ENCODE measurements at regions not wholly inside any gene's neighbourhood (a gene's known extent, or its start where the extent isn't known, plus 50 kb on each side); places are given as distances from the start of the nearest gene placed in this dataset.
"Not testable (repeated sequence)": the region's sequence is repeated elsewhere in the genome, so short reads cannot be mapped to it uniquely, and the experiment has no call there.

GRCh38 chr1:245102149-245102548, 52.6 kb upstream of the KIF26B start:
- not testable (repeated sequence) for H3K4me1 Mint-ChIP-seq (ENCODE audit: low read depth); H3K36me3 Mint-ChIP-seq; H3K27ac Mint-ChIP-seq; H3K9me3 Mint-ChIP-seq (ENCODE audit: low read depth); H3K4me3 Mint-ChIP-seq; H3K27me3 Mint-ChIP-seq

- Mint-ChIP-seq H3K36me3 (no peaks in the 10 kb centered on the region), H3K27ac (no peak overlapping the region), H3K4me1 (ENCODE audit: low read depth) (no peaks in the 10 kb centered on the region), H3K27me3 (no peaks in the 10 kb centered on the region), H3K9me3 (ENCODE audit: low read depth) (no peaks in the 10 kb centered on the region), H3K4me3 (no peak overlapping the region)
These were observed 55.4 kb upstream of the KIF26B start for GRCh38 chr1:245099401-245099800.

GRCh38 chr1:245098924-245099323, 55.9 kb upstream of the KIF26B start:
- Mint-ChIP-seq H3K4me3 (no peak overlapping the region), H3K9me3 (ENCODE audit: low read depth) (no peaks in the 10 kb centered on the region), H3K36me3 (no peaks in the 10 kb centered on the region), H3K4me1 (ENCODE audit: low read depth) (no peaks in the 10 kb centered on the region), H3K27ac (no peak overlapping the region), H3K27me3 (no peaks in the 10 kb centered on the region)

GRCh38 chr1:245096311-245097066, 58.3 kb upstream of the KIF26B start:
- no peaks in the 10 kb centered on the region for H3K4me1 Mint-ChIP-seq (ENCODE audit: low read depth)

GRCh38 chr1:245095903-245096302, 58.9 kb upstream of the KIF26B start:
- H3K27me3 Mint-ChIP-seq = no peaks in the 10 kb centered on the region
- H3K9me3 Mint-ChIP-seq (ENCODE audit: low read depth) = no peaks in the 10 kb centered on the region
- H3K4me3 Mint-ChIP-seq = no peak overlapping the region
- no peaks in the 10 kb centered on the region for H3K4me1 Mint-ChIP-seq (ENCODE audit: low read depth)
- H3K36me3 Mint-ChIP-seq = no peaks in the 10 kb centered on the region
- H3K27ac Mint-ChIP-seq = no peak overlapping the region

More at GRCh38 chr1:245096311-245097066, 58.3 kb upstream of the KIF26B start:
- Mint-ChIP-seq H3K27me3 (no peaks in the 10 kb centered on the region), H3K27ac (no peak overlapping the region), H3K4me3 (no peak overlapping the region), H3K9me3 (ENCODE audit: low read depth) (no peaks in the 10 kb centered on the region), H3K36me3 (no peaks in the 10 kb centered on the region)

- H3K9me3 Mint-ChIP-seq (ENCODE audit: low read depth) = no peaks in the 10 kb centered on the region
- H3K4me1 Mint-ChIP-seq (ENCODE audit: low read depth) = no peaks in the 10 kb centered on the region
- no peak overlapping the region for H3K4me3 Mint-ChIP-seq
- H3K27me3 Mint-ChIP-seq = no peaks in the 10 kb centered on the region
- no peak overlapping the region for H3K27ac Mint-ChIP-seq
- H3K36me3 Mint-ChIP-seq = no peaks in the 10 kb centered on the region
These were observed 59.8 kb upstream of the KIF26B start for GRCh38 chr1:245094954-245095353.

GRCh38 chr1:245094092-245094491, 60.7 kb upstream of the KIF26B start:
- H3K4me3 Mint-ChIP-seq = no peak overlapping the region
- H3K27ac Mint-ChIP-seq = no peak overlapping the region
- H3K36me3 Mint-ChIP-seq = no peaks in the 10 kb centered on the region
- H3K27me3 Mint-ChIP-seq = no peaks in the 10 kb centered on the region
- no peaks in the 10 kb centered on the region for H3K4me1 Mint-ChIP-seq (ENCODE audit: low read depth)
- H3K9me3 Mint-ChIP-seq (ENCODE audit: low read depth) = no peaks in the 10 kb centered on the region

- Mint-ChIP-seq H3K4me1 (ENCODE audit: low read depth) (no peaks in the 10 kb centered on the region), H3K27ac (no peak overlapping the region), H3K27me3 (no peaks in the 10 kb centered on the region), H3K36me3 (no peaks in the 10 kb centered on the region), H3K4me3 (no peak overlapping the region), H3K9me3 (ENCODE audit: low read depth) (no peaks in the 10 kb centered on the region)
These were observed 62.2 kb upstream of the KIF26B start for GRCh38 chr1:245092638-245092976.

- Mint-ChIP-seq H3K36me3 (no peaks in the 10 kb centered on the region), H3K4me1 (ENCODE audit: low read depth) (no peaks in the 10 kb centered on the region), H3K27ac (no peak overlapping the region), H3K9me3 (ENCODE audit: low read depth) (no peaks in the 10 kb centered on the region), H3K4me3 (no peak overlapping the region), H3K27me3 (no peaks in the 10 kb centered on the region)
These were observed 62.8 kb upstream of the KIF26B start for GRCh38 chr1:245091818-245092637.

GRCh38 chr1:245091171-245091621, 63.6 kb upstream of the KIF26B start:
- Mint-ChIP-seq H3K27ac (no peak overlapping the region), H3K27me3 (no peaks in the 10 kb centered on the region), H3K4me3 (no peak overlapping the region), H3K9me3 (ENCODE audit: low read depth) (no peaks in the 10 kb centered on the region), H3K36me3 (no peaks in the 10 kb centered on the region), H3K4me1 (ENCODE audit: low read depth) (no peaks in the 10 kb centered on the region)

GRCh38 chr1:245090491-245091090, 64.2 kb upstream of the KIF26B start:
- H3K36me3 Mint-ChIP-seq = no peaks in the 10 kb centered on the region
- no peak overlapping the region for H3K4me3 Mint-ChIP-seq
- no peaks in the 10 kb centered on the region for H3K9me3 Mint-ChIP-seq (ENCODE audit: low read depth)
- no peak overlapping the region for H3K27ac Mint-ChIP-seq
- no peaks in the 10 kb centered on the region for H3K27me3 Mint-ChIP-seq
- no peaks in the 10 kb centered on the region for H3K4me1 Mint-ChIP-seq (ENCODE audit: low read depth)

- Mint-ChIP-seq H3K36me3 (peaks cover 3% of the 10 kb centered on the region), H3K4me3 (no peak overlapping the region), H3K27me3 (no peaks in the 10 kb centered on the region), H3K4me1 (ENCODE audit: low read depth) (no peaks in the 10 kb centered on the region), H3K9me3 (ENCODE audit: low read depth) (no peaks in the 10 kb centered on the region), H3K27ac (no peak overlapping the region)
These were observed 67.1 kb upstream of the KIF26B start for GRCh38 chr1:245087723-245088122.

GRCh38 chr1:245086389-245086969, 68.3 kb upstream of the KIF26B start:
- Mint-ChIP-seq H3K4me1 (ENCODE audit: low read depth) (no peaks in the 10 kb centered on the region), H3K9me3 (ENCODE audit: low read depth) (no peaks in the 10 kb centered on the region), H3K36me3 (peaks cover 3% of the 10 kb centered on the region), H3K27ac (no peak overlapping the region), H3K27me3 (no peaks in the 10 kb centered on the region), H3K4me3 (no peak overlapping the region)

GRCh38 chr1:245085508-245086095, 69.2 kb upstream of the KIF26B start:
- Mint-ChIP-seq H3K9me3 (ENCODE audit: low read depth) (no peaks in the 10 kb centered on the region), H3K36me3 (peaks cover 3% of the 10 kb centered on the region), H3K4me1 (ENCODE audit: low read depth) (no peaks in the 10 kb centered on the region), H3K4me3 (no peak overlapping the region), H3K27me3 (no peaks in the 10 kb centered on the region), H3K27ac (no peak overlapping the region)

- Mint-ChIP-seq H3K4me1 (ENCODE audit: low read depth) (no peaks in the 10 kb centered on the region), H3K4me3 (no peak overlapping the region), H3K27ac (no peak overlapping the region), H3K9me3 (ENCODE audit: low read depth) (no peaks in the 10 kb centered on the region), H3K36me3 (peaks cover 3% of the 10 kb centered on the region), H3K27me3 (no peaks in the 10 kb centered on the region)
These were observed 70.2 kb upstream of the KIF26B start for GRCh38 chr1:245084551-245084950.
